GM12891 (cell line): ENCODE measurements at regions not wholly inside any gene's neighbourhood (a gene's known extent, or its start where the extent isn't known, plus 50 kb on each side); places are given as distances from the start of the nearest gene placed in this dataset.

Source experiments
- DNase-seq: peaks from one replicate; pipeline ENCODE4 v3.0.0; 2011; ENCODE audit warnings: low spot score; ENCODE audit not compliant: insufficient read length
- FAIRE-seq: peaks from 2 replicates; lab custom pipeline; 2011; peaks lifted over from hg19 to GRCh38; lab: Jason Lieb, UNC
- PAX5 ChIP-seq: IDR thresholded peaks from 2 replicates; pipeline ENCODE4 v1.6.1; 2011; ENCODE audit warnings: low read length, moderate library complexity, mild to moderate bottlenecking; ENCODE audit not compliant: insufficient read depth, severe bottlenecking
- POLR2A ChIP-seq: IDR thresholded peaks from 2 replicates; pipeline ENCODE4 v1.6.1; 2011; ENCODE audit warnings: low read depth, low read length, control low read depth
- POLR2AphosphoS5 ChIP-seq: IDR thresholded peaks from 2 replicates; pipeline ENCODE4 v1.6.1; 2011; ENCODE audit warnings: low read depth, low read length, control low read depth
- POU2F2 ChIP-seq: IDR thresholded peaks from 2 replicates; pipeline ENCODE4 v1.6.1; 2011; ENCODE audit warnings: low read depth, mild to moderate bottlenecking, control low read depth, low read length, moderate library complexity
- SPI1 ChIP-seq: IDR thresholded peaks from 2 replicates; pipeline ENCODE4 v1.6.1; 2011; ENCODE audit warnings: low read depth, low read length, control low read depth
- TAF1 ChIP-seq: IDR thresholded peaks from 2 replicates; pipeline ENCODE4 v1.6.1; 2011; ENCODE audit warnings: low read depth, low read length, control low read depth

- DNase-seq = no peak
- FAIRE-seq = no peak
- TF ChIP-seq POU2F2 (no peak), TAF1 (no peak), POLR2A (no peak)
These were observed 147.4 kb downstream of the TMEM132E start for GRCh38 chr17:34726536-34727384.

- no peak for FAIRE-seq
- no peak for DNase-seq
- TF ChIP-seq POLR2AphosphoS5 = no peak
- no peak for TF ChIP-seq SPI1
- no peak for TF ChIP-seq POU2F2
These were observed 146.3 kb downstream of the TMEM132E start for GRCh38 chr17:34725725-34726124.

GRCh38 chr17:34725008-34725407 is 145.6 kb downstream of the TMEM132E start:
- DNase-seq (no peak), FAIRE-seq (no peak)
- TF ChIP-seq PAX5 (no peak), SPI1 (no peak), POU2F2 (no peak), POLR2A (no peak), TAF1 (no peak), POLR2AphosphoS5 (no peak)

- no peak for FAIRE-seq
- no peak for DNase-seq
- no peak for TF ChIP-seq PAX5
- no peak for TF ChIP-seq POLR2AphosphoS5
- no peak for TF ChIP-seq POLR2A
- no peak for TF ChIP-seq SPI1
- no peak for TF ChIP-seq POU2F2
- no peak for TF ChIP-seq TAF1
These were observed 144.5 kb downstream of the TMEM132E start for GRCh38 chr17:34723875-34724274.

GRCh38 chr17:34721326-34721725 is 141.9 kb downstream of the TMEM132E start:
- FAIRE-seq = no peak
- no peak for TF ChIP-seq POLR2A
- TF ChIP-seq PAX5 = no peak
- no peak for TF ChIP-seq SPI1
- no peak for TF ChIP-seq POLR2AphosphoS5
- no peak for TF ChIP-seq POU2F2
- TF ChIP-seq TAF1 = no peak
- DNase-seq = no peak

GRCh38 chr17:34720760-34721159 is 141.4 kb downstream of the TMEM132E start:
- DNase-seq = no peak
- TF ChIP-seq TAF1 (no peak), SPI1 (no peak), POLR2A (no peak), PAX5 (no peak), POLR2AphosphoS5 (no peak), POU2F2 (no peak)
- FAIRE-seq = no peak

- DNase-seq (no peak), FAIRE-seq (no peak)
- TF ChIP-seq PAX5 (no peak), SPI1 (no peak), TAF1 (no peak), POLR2AphosphoS5 (no peak), POLR2A (no peak), POU2F2 (no peak)
These were observed 140.2 kb downstream of the TMEM132E start for GRCh38 chr17:34719569-34719968.

GRCh38 chr17:34717092-34717491 is 137.7 kb downstream of the TMEM132E start:
- no peak for TF ChIP-seq TAF1
- TF ChIP-seq SPI1 = no peak
- TF ChIP-seq PAX5 = no peak
- no peak for TF ChIP-seq POLR2AphosphoS5
- TF ChIP-seq POU2F2 = no peak
- no peak for TF ChIP-seq POLR2A
- FAIRE-seq (no peak), DNase-seq (no peak)

- FAIRE-seq (no peak), DNase-seq (no peak)
- no peak for TF ChIP-seq TAF1
- no peak for TF ChIP-seq POLR2AphosphoS5
- TF ChIP-seq PAX5 = no peak
- no peak for TF ChIP-seq POU2F2
- TF ChIP-seq POLR2A = no peak
- no peak for TF ChIP-seq SPI1
These were observed 136.9 kb downstream of the TMEM132E start for GRCh38 chr17:34716291-34716690.

- TF ChIP-seq SPI1 (no peak), POLR2AphosphoS5 (no peak), POU2F2 (no peak), POLR2A (no peak), TAF1 (no peak), PAX5 (no peak)
- DNase-seq (no peak), FAIRE-seq (no peak)
These were observed 136.1 kb downstream of the TMEM132E start for GRCh38 chr17:34715504-34715903.
